Activated T-cell treated with anti-CD3 and anti-CD28 coated beads for 48 hours (primary cell): ENCODE measurements at regions not wholly inside any gene's neighbourhood (a gene's known extent, or its start where the extent isn't known, plus 50 kb on each side); places are given as distances from the start of the nearest gene placed in this dataset.
"Not testable (repeated sequence)": the region's sequence is repeated elsewhere in the genome, so short reads cannot be mapped to it uniquely, and the experiment has no call there.

Source experiments
- DNase-seq: peaks from one replicate; pipeline ENCODE4 v3.0.0-alpha.2; 2020; ENCODE audit warnings: low read depth

DNA sequence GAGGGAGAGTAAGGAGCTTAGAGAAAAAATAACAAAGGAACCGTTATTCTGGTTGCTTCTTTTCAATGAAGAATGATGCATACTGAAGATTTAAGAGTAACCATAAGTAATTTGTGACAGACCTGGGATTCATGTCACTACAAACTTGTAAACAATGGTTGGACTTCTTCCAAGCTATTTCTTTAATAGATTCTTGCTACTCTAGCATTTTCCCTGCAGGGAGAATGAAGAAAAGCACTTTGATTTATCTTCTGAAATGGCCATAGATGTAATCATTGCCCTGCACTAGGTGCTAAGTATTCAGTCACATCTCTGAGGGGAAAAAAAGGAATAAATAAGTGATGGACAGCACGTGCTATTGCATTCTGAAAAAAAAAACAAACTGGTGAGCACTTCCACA lies 606.6 kb upstream of the LRRN3 start:
- no peak for DNase-seq

GRCh38 chr7:110486549-110486948 lies 604.4 kb upstream of the LRRN3 start:
- no peak for DNase-seq

DNA sequence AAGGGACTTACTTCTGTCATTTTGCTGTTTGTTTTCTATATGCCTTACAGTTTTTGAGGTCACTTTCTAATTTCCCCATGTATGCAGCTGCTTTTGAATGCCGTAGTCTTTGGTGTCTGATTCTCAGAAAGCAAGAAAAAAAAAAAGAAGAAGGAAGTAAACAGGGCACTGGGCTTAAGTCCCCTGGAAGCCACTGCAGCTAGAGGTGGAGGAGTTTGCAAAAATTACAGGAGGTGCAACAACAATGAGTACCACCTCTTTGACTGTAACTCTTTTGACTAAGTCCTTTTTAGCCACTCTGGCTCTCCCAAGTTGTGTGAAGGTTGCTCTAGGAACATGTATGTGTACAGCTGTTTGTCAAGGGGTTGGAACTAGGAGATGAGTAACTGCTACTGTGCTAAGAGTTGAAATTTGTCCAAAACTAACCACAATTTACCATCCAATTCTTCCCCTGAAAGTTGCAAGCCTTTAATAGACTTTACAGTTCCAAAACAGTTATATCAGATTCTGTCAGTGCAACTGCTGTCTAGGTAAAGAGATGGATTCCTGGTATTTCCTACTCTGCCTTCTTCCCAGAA lies 588.0 kb upstream of the LRRN3 start:
- DNase-seq: no peak

DNA sequence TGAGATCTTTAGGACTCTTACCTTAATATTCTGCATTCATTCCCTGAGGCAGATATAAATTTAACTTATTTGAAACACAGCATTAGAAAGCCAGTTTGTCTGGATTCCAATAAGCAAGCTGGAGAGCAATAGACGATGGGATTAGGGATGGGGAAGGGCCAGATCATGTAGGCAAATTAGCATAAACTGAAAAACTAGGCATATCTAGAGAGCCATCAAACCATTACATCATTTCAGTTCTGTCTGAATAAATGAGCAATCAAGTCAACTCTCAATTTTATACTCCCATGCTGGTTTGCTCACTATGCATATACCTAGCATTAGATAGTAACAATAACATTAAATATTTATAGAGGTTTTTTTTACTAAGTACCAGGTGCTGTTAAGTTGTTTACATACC lies 583.6 kb upstream of the LRRN3 start:
- no peak for DNase-seq

DNA sequence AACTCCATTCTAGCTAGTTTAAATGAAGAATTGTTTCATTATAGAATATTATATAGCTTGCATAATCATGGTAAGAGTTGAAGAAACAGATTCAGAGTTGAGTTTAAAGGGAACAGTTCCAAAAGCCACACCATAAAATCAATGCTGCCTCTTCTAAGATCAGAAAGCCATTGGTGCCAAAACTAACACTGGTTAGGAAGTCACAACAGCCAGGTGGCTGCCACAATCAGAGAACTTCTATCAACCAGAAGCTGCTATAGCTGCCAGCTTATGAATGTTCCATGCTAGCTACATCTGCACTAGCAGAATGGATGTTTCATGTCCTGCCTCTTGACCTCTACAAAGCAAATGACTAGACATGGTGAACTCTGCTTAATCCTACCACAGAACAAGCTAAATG lies 583.1 kb upstream of the LRRN3 start:
- no peak for DNase-seq

DNA sequence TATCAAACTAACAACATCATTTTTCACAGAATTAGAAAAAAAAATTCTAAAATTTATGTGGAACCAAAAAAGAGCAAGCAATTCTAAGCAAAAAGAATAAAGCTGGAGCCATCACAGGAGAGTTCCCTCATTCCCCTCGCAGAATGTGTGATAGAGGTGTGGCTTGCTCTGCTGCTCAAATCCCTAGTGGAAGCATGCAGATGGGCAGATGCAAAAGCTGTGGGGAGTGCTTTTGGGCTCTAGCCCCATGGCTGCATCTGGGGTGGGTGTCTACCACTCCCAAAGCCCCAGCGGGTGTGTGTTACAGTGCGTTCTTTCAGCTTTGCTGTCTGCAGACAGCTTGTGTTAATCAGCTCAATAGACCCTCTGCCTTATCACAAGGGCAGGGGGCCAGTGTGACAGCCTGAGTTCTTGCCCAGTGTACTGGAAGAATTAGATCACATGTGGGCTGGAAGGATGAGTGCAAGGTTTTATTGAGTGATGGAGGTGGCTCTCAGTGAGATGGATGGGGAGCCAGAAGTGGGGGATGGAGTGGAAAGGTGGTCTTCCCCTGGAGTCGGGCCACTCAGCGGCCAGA lies 575.9 kb upstream of the LRRN3 start:
- not testable (repeated sequence) for DNase-seq

DNA sequence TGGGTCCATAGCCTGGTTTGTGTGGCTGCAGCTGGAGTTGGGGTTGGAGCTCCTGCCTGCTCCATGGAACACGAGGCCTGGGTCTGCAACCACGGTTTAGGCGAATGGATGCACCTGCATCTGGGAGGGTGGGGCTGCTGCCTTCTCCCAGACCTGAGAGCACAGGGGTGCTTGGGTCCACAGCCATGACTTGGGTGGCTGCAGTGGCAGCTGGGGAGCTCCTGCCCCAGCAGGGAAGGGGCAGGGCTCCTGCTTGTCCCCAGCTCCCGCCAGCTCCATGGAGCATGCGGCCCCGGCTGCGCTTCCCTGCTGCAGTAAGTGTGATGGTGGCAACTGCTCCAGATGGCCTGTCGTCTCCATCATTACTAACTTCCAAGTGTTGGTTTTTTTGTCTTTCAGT lies 571.1 kb upstream of the LRRN3 start:
- DNase-seq: no peak

DNA sequence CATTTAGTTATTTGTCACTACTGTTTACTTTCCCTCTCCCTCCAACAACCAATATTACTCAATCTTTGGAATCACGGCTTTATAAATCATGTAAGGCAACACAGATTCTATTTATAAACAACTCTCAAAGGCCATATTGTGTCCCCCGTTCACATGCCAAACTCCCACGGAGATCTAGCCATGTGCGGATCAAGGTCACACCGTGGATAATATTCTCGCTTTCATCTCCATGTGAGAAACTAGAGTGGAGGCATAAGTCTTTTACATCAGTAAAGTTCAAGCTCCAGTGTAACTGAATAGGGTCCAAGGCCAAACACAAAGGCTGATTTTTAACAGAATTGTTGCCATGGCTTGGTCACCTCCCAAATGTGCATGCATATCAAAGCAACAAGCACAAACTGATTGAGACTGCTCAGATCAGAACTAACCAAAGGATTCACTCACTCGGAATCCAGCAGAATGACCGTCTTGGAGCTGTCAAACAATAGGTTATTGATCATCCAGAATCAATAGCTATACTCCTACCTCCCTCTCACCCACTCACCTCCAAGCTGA lies 569.5 kb upstream of the LRRN3 start:
- DNase-seq: no peak

GRCh38 chr7:110522061-110522760 lies 568.7 kb upstream of the LRRN3 start:
- DNase-seq: no peak

DNA sequence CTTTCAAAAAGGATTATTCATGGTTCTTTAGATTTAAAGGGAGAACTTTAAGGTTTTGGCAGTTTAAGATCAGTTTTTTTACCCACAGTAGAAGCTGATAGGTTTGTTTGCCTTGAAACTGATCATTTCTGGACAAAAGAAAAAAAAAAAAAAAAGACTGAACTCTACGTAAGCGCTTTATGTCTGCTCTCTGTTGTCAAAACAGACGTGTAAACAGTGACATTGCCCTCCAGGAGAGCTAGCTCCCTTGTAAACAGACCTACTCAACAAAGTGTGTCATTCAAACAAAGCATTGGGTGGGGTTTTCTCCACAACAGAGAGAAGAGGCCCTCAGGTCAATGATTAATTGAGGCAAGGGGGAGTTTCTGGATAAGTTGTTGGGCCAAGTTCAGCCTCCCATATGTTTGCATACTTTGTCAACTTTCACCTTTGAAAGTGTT lies 568.1 kb upstream of the LRRN3 start:
- DNase-seq: no peak

GRCh38 chr7:110529175-110529574 lies 561.8 kb upstream of the LRRN3 start:
- DNase-seq: no peak

- DNase-seq: no peak
These were observed 559.7 kb upstream of the LRRN3 start for GRCh38 chr7:110531186-110531585.

DNA sequence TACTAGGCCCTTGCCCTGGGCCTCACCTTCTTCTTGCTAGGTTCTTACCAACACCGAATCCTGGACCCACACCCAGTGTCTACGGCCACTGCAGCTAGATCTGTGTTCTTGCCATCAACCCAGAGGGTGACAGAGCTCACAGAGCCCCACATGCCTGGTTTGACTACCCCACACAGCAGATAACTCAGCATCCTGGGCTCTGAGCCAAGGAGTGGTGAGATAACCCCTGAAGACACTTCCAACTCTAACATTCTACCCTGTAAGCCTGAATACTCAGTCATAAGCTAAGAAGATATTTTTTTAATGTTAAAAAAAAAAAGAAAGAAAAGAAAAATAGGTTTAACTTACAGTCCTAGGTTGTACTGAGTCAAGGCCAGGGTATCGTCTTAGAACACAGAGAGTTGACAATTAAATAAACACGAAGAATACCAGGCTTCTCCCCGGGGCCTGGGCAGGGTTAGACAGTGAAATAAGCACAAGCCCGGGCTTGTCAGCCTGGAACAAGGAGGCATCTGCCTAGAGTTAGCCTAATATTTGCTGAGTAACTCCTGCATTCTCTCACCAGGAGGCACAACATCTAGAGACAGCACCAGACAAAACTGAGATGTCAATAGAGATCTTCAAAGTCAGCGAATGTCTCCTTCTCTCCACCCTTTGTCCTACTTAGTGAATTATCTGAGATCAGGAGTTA lies 556.5 kb upstream of the LRRN3 start:
- DNase-seq: no peak

GRCh38 chr7:110539216-110539615 lies 551.7 kb upstream of the LRRN3 start:
- no peak for DNase-seq

GRCh38 chr7:110541962-110542361 lies 549.0 kb upstream of the LRRN3 start:
- no peak for DNase-seq

DNA sequence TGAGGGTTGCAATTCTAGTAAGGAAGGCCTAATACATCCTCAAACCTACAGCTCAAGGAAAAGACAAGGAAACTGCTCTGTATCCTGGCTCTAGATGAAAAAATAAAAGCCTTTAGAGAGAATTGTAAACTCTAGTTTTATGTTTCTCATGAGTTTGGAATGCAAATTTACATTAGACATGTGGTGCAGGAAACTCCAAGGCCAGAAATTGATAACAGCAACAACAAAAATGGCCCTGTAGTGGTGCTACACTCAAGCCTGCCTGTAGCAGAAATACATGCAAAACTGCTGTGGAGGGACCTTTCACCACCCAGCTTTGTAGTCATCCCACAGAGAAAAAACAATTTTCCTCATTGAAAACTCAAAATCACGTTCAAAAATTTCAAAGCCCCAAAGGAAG lies 546.7 kb upstream of the LRRN3 start:
- DNase-seq: no peak

- no peak for DNase-seq
These were observed 542.6 kb upstream of the LRRN3 start for GRCh38 chr7:110548372-110548771.

DNA sequence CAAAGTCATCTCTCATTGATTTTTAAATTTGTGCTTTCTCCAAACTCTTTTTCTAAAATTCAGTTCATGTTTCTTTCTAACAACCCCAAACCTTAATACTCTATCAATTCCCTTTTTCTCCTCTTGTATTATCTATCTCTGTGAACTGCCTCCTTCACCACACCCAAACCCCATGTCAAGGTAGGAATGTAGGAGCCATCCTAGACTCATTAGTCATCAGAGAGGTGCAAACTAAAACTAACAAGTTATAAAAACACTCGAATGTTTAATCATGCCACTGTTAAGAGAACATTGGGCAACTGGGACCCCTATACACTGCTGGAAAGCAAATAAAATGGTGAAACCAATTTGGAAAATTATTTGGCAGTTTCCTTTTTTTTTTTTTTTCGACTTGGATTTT lies 533.8 kb upstream of the LRRN3 start:
- DNase-seq: no peak

DNA sequence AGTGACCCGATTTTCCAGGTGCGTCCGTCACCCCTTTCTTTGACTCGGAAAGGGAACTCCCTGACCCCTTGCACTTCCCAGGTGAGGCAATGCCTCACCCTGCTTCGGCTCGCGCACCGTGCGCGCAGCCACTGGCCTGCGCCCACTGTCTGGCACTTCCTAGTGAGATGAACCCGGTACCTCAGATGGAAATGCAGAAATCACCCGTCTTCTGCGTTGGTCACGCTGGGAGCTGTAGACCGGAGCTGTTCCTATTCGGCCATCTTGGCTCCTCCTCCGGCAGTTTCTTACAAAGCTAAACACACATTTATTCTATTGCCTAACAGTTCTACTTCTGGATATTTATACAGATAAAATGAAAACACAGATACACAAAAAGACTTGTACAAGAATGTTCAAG lies 527.6 kb upstream of the LRRN3 start:
- DNase-seq: not testable (repeated sequence)

DNA sequence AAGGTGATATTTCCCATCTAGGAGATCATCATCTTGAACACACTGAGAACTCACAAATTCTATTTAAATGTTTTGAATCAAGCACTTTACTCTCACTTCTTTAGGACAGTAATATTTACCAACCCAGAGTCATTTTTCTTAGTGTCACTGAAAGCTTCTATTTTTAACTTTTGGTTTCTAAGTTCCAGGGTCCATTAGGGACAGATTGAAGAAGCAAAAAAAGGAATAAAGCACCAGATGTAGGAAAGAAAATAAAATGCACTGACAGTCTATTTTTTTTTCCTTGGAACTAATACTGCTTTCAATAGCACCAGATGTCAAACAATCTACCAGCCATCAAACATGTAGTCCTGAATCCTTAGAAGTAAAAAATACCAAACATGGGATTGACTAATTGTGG lies 526.7 kb upstream of the LRRN3 start:
- DNase-seq: no peak

DNA sequence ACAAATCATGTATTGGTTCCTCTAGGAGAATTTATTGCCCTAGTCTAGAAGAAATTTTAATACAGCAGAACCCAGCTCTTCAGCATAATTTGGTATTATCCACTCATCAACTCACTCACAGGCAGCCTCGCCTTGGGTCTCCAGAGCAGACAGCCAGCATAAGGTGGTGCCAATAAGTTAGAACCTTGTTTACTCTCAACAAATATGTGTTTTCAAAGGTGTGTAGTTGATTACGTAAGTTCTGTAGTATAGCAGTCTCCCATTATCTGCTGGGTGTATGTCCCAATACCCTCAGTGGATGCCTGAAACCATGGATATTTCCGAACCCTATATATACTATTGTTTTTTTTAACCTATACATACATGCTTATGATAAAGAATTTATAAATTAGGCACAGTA lies 522.5 kb upstream of the LRRN3 start:
- DNase-seq: no peak

- no peak for DNase-seq
These were observed 522.0 kb upstream of the LRRN3 start for GRCh38 chr7:110568932-110569331.
